ENCODE measurements at regions not wholly inside any gene's neighbourhood (a gene's known extent, or its start where the extent isn't known, plus 50 kb on each side); places are given as distances from the start of the nearest gene placed in this dataset.

GRCh38 chr5:164012371-164012770 lies 507.0 kb downstream of the MAT2B start:
- Histone ChIP-seq H3K27me3 (no peaks in the 10 kb centered on the region), H3K9me3 (no peaks in the 10 kb centered on the region), H3K4me3 (no peak overlapping the region), H3K4me1 (no peaks in the 10 kb centered on the region), H3K36me3 (replicated peaks in 1 of 2; ENCODE audit: insufficient read depth in 1 of 2, low read depth in 2 of 2) (no peaks in the 10 kb centered on the region), H3K27ac (no peak overlapping the region)
- TF ChIP-seq, protein P1, sequence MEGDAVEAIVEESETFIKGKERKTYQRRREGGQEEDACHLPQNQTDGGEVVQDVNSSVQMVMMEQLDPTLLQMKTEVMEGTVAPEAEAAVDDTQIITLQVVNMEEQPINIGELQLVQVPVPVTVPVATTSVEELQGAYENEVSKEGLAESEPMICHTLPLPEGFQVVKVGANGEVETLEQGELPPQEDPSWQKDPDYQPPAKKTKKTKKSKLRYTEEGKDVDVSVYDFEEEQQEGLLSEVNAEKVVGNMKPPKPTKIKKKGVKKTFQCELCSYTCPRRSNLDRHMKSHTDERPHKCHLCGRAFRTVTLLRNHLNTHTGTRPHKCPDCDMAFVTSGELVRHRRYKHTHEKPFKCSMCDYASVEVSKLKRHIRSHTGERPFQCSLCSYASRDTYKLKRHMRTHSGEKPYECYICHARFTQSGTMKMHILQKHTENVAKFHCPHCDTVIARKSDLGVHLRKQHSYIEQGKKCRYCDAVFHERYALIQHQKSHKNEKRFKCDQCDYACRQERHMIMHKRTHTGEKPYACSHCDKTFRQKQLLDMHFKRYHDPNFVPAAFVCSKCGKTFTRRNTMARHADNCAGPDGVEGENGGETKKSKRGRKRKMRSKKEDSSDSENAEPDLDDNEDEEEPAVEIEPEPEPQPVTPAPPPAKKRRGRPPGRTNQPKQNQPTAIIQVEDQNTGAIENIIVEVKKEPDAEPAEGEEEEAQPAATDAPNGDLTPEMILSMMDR (IDR thresholded peaks at IDR 0.05), result no peak
- TF ChIP-seq POLR2A (IDR thresholded peaks at IDR 0.05), result no peak
- 6 to 14% methylated on average over 4 of the region's 4 CpGs for WGBS, 2 donors
- ATAC-seq (no peak), DNase-seq (no peak)
- intact Hi-C loops (cut with DNase I), result loop anchor here (10.0 kb wide), 1 partner anchor 492 kb away; no protein-coding TSS in a partner anchor

- no peak overlapping the region for H3K4me3 ChIP-seq
- intact Hi-C loops (cut with DNase I), result loop anchor here (10.0 kb wide), 1 partner anchor 492 kb away; no protein-coding TSS in a partner anchor
- H3K27ac ChIP-seq, result no peak overlapping the region
- DNase-seq, result peak; percentile 53 to 67 (median 66)
- ATAC-seq, result peak; percentile 68
- H3K9me3 ChIP-seq, result no peaks in the 10 kb centered on the region
- H3K36me3 ChIP-seq (replicated peaks in 1 of 2; ENCODE audit: insufficient read depth in 1 of 2, low read depth in 2 of 2), result no peaks in the 10 kb centered on the region
- H3K27me3 ChIP-seq, result no peaks in the 10 kb centered on the region
- WGBS, 2 donors, result 44 to 46% methylated on average over 6 of the region's 6 CpGs
- H3K4me1 ChIP-seq, result no peaks in the 10 kb centered on the region
- TF ChIP-seq POLR2A (IDR thresholded peaks at IDR 0.05), result no peak
- TF ChIP-seq, protein P1 (IDR thresholded peaks at IDR 0.05), result peak; percentile 54 to 87 (median 76)
Measured at GRCh38 chr5:164013077-164013670, 507.8 kb downstream of the MAT2B start.

DNA sequence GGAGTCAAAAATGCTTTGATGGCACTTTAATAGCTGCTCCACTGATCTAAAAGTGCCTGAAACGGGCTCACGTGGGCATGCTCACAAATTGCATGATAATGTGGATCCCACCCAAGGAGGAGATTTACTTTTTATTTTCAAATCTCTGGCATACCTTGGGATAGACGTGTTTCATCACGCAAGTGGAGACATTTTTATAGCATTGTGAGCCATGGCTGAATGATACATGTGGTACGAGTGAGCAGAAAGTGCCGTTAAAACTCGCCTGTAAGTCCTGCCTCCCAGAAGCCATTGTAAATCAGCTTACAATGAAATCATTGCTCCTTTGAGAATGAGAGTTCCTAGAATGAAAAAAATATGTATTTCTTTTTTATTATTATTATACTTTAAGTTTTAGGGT lies 514.7 kb downstream of the MAT2B start:
- no peak for ATAC-seq
- Histone ChIP-seq H3K4me3 (no peak overlapping the region), H3K4me1 (no peaks in the 10 kb centered on the region), H3K27ac (no peak overlapping the region), H3K9me3 (no peaks in the 10 kb centered on the region), H3K36me3 (replicated peaks in 1 of 2; ENCODE audit: insufficient read depth in 1 of 2, low read depth in 2 of 2) (no peaks in the 10 kb centered on the region), H3K27me3 (no peaks in the 10 kb centered on the region)
- DNase-seq, result no peak
- TF ChIP-seq, protein P1 (IDR thresholded peaks at IDR 0.05), result no peak
- no peak for TF ChIP-seq POLR2A (IDR thresholded peaks at IDR 0.05)
- WGBS, 2 donors, result 76 to 77% methylated on average over 7 of the region's 7 CpGs
- intact Hi-C loops (cut with DNase I), result no loop called here

DNA sequence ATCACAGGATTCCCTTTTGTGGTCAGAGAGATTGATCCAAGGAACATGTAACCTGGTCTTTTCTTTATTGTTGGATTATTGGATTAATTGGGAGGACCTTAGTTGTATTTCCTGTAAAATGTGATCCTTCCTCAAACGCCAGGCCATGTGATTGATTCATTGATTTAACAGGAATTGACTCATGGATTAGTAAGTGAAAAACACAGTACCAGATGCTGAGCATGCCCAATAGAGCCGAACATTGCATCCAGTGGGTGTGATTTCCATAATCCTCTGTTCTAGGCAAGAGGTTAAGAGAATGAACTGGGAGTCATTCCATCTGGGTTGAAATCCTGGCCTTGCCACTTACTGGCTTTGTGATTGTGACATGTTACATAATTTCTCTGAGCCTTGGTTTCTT lies 522.3 kb downstream of the MAT2B start:
- DNase-seq, result no peak
- Histone ChIP-seq H3K36me3 (replicated peaks in 1 of 2; ENCODE audit: insufficient read depth in 1 of 2, low read depth in 2 of 2) (no peaks in the 10 kb centered on the region), H3K9me3 (no peaks in the 10 kb centered on the region), H3K4me3 (no peak overlapping the region), H3K27ac (no peak overlapping the region), H3K4me1 (no peaks in the 10 kb centered on the region), H3K27me3 (no peaks in the 10 kb centered on the region)
- 38 to 61% methylated on average over 2 of the region's 2 CpGs for WGBS, 2 donors
- no peak for ATAC-seq
- TF ChIP-seq, protein P1 (IDR thresholded peaks at IDR 0.05), result no peak
- TF ChIP-seq POLR2A (IDR thresholded peaks at IDR 0.05), result no peak
- intact Hi-C loops (cut with DNase I), result no loop called here

GRCh38 chr5:164038128-164038783 lies 532.8 kb downstream of the MAT2B start:
- intact Hi-C loops (cut with DNase I), result no loop called here
- H3K9me3 ChIP-seq, result no peaks in the 10 kb centered on the region
- H3K4me1 ChIP-seq, result no peaks in the 10 kb centered on the region
- ATAC-seq (no peak), DNase-seq (no peak)
- TF ChIP-seq, protein P1 (IDR thresholded peaks at IDR 0.05), result no peak
- TF ChIP-seq POLR2A (IDR thresholded peaks at IDR 0.05), result no peak
- no peak overlapping the region for H3K27ac ChIP-seq
- H3K4me3 ChIP-seq, result no peak overlapping the region
- no peaks in the 10 kb centered on the region for H3K27me3 ChIP-seq
- WGBS, 2 donors, result 60 to 62% methylated on average over 3 of the region's 3 CpGs
- no peaks in the 10 kb centered on the region for H3K36me3 ChIP-seq (replicated peaks in 1 of 2; ENCODE audit: insufficient read depth in 1 of 2, low read depth in 2 of 2)
